HuH-7 (cell line): ENCODE measurements at regions not wholly inside any gene's neighbourhood (a gene's known extent, or its start where the extent isn't known, plus 50 kb on each side); places are given as distances from the start of the nearest gene placed in this dataset.

Source experiments
- DNase-seq: peaks from one replicate; pipeline ENCODE4 v3.0.0; 2011; ENCODE audit warnings: low spot score

DNA sequence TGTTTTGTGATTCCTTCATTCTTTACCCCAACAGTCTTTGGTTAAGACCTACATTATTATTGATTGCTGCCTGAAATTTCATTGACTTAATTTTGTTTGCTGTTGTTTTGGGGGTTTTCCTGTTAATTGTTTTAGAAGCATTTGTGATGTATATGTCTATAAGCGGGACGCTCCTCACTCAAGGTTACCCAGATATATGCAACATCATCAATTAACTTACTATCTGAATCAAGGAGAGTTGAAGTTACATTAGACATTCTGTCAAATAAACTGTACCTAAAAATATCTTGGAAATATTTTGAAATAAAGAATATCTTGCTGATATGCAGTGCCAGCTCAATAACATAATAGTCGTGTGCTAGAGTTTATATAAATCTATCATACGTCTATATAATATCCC lies 125.9 kb upstream of the CDH18 start:
- DNase-seq = no peak

DNA sequence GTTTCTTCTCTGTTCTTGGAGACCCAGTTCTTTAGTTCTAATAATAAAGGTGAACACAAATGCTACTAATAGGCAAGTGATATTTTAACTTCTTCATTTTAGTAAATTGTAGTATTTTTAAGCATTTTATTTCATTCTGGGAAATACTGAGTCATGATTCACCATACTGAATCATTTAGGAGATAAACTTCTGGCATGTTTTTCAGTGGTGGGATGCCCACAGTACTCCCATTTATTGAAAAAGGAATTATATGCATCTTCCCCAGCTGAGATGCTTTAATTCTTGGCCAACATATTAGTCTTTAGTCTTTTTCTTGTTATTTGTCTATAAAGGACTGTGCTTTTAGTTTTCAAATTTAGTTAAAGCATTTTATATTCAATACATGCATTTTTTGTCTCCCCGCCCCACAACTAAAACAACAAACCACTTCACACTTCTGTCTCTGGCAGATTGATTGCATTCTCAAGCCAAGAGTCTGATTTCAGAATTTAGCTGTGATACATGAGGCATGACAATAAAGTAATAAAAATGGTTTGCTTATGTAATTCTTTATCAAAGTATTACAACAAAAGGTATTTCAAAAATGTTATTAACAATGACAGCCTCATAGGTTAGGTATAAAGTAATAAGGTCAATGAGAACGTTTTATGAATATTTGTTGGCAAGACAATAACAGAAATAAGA lies 125.2 kb upstream of the CDH18 start:
- DNase-seq = no peak

DNA sequence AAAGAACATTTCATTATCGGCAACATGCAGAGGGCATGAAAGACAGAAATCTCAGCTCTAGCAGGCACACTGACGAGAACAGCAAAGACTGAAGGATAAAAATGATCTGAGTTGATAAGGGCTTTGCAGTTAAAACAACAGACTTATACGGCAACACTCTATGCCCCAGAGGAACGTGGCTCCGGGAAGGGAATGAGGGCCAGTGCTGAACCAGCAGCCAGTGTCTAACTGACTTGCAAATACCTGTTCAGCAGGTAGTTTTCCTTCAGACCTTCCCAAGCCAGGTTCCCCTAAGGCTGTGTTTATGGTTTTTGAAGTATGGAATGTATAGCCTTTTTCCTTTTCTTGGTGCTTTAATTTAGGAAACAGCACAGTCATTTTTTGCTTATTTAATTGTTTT lies 121.3 kb upstream of the CDH18 start:
- no peak for DNase-seq

DNA sequence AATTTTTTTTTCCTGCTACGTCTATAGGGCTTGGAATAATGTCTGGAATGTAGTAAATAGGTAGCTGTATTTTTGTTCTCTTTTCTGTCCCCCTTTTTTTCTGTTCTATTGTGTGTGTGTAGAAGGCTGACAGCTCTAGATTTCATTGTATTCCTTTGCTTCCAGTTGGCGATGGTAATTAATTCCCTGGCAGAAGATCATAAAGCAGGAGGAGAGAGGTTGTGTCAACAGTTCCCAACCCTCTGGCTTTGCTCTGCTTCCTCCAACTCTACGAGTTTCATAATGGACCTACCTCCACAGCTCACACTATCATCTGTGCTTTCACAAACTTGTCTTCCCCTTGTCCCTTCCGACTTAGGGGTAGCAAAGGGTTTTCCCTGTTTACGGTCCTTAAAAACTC lies 117.9 kb upstream of the CDH18 start:
- no peak for DNase-seq

GRCh38 chr5:20102293-20102692 lies 114.3 kb upstream of the CDH18 start:
- no peak for DNase-seq

DNA sequence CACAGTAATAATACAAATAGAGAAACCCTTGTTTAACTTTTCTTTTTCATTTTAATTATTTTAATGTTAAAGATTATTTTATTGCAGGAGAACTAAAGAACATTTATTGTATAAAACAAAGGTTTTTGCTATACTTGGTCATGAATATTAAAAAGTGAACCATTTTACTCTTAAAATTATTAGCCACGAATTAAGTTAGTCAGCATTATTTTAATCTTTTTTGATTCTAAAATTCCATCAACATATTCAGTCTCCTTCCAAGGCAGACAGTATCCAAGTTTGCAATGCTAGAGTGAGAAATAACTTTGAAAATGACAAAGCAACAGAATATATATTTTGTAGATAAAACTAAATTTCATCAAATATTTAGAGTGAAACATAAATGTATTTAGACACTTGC lies 110.7 kb upstream of the CDH18 start:
- DNase-seq = no peak

DNA sequence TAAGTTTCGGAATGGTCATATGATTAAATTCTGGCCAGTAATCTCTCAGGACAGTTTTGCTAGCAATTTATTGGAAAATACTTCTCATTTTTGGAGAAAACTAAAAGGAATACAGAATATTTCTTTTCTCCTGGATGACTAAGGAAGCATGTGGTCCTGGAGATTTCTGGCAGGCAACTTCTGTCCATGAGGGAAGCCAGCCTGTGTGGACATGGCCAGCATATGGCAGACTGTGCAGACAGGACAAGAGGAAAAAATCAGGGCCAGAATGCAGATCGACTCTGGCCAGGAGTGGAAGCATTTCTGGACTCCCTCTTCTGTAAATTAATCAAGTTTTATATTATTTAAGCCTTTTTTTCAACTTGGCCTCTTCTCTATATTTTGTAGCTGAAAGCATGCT lies 100.4 kb upstream of the CDH18 start:
- no peak for DNase-seq

GRCh38 chr5:20087299-20087698 lies 99.3 kb upstream of the CDH18 start:
- no peak for DNase-seq

- DNase-seq = no peak
These were observed 89.2 kb upstream of the CDH18 start for GRCh38 chr5:20077186-20077585.

DNA sequence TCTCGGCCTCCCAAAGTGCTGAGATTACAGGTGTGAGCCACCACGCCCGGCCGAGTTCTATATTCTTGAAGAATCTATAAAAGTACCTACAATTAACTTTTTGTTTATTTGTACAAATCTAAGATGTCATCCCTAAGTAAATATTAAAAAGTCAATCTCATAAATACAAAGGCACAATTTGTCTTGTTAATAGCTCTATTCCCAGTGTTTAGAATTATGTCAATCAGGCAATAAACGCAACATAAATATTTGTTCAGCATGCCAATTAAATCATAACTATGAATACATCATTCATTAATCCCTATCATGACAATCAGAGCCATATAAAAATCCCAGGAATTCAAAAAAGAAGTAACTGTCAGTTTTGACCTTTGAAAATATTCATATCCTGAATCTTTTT lies 68.9 kb upstream of the CDH18 start:
- DNase-seq = no peak

- DNase-seq = no peak
These were observed 67.3 kb upstream of the CDH18 start for GRCh38 chr5:20055301-20055700.

GRCh38 chr5:20050262-20050661 lies 62.3 kb upstream of the CDH18 start:
- no peak for DNase-seq

DNA sequence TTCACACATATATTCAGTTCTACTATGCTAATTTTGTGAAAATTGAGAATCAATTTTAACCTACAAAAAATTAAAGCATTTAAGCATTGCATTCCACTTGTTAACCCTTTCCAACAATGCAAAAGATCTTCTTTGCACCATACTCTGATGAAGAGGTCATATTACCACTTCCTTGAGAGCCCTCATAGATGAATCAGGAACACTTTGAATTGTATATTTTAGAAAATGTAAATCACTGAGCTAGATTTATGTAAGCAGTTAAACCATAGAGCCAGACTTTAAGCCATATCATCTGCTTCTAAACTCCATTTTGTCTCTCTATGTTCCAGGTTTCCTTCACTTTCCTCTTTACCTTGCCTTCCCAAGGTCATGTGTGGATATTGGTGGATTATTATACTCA lies 56.5 kb upstream of the CDH18 start:
- no peak for DNase-seq

DNA sequence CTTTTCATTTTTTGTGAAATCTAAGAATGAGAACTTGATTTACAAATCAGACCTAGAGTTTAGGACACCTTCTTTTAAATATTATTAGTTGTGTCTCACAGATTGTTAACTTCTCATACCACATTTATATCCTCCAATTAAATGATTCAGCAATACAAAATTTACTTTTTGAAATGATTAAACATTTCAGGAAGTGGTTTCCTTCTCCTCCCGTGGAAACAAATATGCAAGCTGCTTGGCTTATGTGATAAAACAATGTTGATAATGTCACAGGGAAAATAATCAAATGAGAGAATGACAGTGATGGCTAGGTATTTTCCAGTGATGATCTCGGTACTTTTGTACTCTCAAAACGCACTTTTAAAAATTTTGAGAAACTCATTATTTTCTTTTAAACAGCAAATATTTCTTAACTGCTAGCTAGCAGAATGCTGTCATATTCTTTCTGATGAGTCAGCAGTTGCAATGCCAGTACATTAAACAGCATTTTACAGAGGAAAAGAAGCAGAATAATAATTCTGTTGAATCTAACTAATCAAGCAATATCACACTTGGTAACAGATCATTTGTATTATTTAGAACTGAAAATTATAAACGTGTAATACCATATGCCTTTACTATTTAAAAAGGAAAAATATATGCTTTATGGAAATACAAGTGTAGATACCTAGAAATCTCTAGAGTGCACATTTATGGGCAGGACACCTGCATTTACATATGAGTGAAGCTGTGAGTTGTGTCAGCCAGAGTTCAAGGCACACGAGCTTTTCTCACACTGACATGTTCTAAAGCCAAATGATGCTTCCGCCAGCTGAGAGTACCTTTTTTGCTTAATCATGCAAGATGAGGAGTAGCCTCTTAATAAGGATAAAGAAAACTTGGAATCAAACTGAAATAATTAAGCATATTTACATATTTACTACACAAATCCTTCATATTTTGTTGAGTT lies 53.6 kb upstream of the CDH18 start:
- no peak for DNase-seq

DNA sequence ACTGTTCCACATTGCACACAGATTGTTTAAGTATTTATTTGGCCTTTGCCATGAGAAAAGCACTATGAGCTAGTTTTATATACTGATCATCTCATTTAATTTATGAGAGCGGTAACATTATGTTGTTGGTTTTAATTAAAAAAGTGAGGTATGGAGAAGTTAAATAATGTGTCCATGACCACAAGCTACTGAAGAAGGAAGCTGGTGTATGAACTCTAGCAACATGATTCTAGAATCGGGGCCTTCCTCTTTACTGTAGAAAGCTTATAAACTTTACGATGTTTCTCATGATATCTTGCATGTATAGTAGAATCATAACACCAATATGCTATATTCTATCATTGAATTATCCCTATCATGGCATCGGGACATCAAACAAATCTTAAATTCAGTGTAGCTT lies 52.9 kb upstream of the CDH18 start:
- no peak for DNase-seq
